IPS-NIHi7 (cell line): ENCODE measurements at regions not wholly inside any gene's neighbourhood (a gene's known extent, or its start where the extent isn't known, plus 50 kb on each side); places are given as distances from the start of the nearest gene placed in this dataset.
"Not testable (repeated sequence)": the region's sequence is repeated elsewhere in the genome, so short reads cannot be mapped to it uniquely, and the experiment has no call there.

Experiments
- DNase-seq: peaks from one replicate; pipeline ENCODE4 v3.0.0; 2012; ENCODE audit warnings: mixed read lengths; ENCODE audit errors: extremely low spot score

GRCh38 chr13:107916902-107917301 is 298.4 kb downstream of the LIG4 start:
- not testable (repeated sequence) for DNase-seq

- no peak for DNase-seq
Observed at GRCh38 chr13:107912745-107913144, 302.6 kb downstream of the LIG4 start.

DNA sequence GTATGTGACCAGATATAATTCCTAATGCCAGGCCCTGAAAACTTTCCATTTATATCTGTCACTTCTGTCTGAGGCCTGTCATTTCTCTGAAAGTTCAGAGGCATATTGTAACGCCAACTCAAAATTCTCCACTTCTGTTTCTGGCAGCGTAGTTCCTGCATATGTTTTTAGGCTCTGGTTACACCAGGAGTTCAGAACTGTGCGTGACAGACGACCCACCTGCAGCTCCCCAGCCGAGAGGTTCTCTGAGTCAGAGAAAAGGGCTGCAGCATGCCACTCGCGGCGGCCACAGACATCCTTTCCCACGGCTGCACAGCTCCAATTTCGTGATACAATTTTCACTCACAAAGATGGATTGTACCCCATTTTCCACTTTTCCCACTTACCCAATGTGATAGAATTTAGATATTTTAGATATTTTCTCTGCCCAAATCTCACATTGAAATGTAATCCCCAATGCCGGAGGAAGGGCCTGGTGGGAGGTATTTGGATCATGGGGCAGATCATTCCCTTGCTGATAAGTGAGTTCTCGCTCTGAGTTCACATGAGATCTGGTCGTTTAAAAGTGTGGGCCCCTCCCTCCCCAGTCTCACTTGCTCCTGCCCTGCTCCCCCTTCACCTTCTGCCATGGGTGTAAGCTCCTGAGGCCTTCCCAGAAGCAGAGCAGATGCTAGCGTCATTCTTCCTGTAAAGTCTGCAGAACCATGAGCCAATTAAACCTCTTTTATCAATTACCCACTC is 308.1 kb downstream of the LIG4 start:
- no peak for DNase-seq

DNA sequence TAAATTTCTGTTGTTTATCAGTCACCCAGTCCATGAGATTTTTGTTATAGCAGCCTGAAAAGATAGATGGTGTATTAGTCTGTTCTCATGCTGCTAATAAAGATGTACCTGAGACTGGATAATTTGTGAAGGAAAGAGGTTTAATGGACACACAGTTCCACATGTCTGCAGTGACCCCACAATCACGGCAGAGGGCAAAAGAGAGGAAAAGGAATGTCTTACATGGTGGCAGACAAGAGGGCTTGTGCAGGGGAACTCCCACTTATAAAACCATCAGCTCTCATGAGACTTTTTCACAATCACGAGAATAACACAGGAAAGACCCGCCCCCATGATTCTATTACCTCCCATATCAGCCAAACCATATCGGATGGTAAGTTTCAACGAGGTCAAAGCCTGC is 309.2 kb downstream of the LIG4 start:
- DNase-seq, result no peak

DNA sequence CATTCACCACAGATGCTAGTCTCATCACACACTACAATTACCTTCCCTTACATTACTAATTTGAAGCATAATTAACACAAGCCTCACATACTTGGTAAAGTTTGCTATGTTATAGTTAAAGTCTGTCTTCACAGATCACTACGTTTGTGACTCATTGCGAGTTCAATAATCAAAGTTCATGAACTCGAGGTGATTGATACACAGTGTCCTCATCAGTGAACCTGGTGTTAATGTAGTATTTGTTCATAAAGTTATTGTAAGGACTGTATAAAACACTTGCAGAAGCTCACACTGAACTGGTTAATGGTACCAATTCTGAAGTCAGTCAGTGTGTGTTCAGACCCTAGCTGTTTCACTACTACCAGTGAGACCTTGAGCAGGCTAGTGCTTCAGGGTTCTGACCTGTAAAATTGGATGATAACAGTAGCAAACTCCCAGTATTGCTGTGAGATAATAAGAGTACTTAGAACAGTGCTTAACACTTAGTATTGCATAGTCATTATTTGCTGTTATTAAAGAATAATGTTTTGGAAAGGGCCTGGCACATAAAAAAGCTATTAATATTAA is 313.3 kb downstream of the LIG4 start:
- DNase-seq, result no peak

GRCh38 chr13:107901230-107901629 is 314.1 kb downstream of the LIG4 start:
- no peak for DNase-seq

GRCh38 chr13:107900775-107901174 is 314.6 kb downstream of the LIG4 start:
- DNase-seq, result no peak

DNA sequence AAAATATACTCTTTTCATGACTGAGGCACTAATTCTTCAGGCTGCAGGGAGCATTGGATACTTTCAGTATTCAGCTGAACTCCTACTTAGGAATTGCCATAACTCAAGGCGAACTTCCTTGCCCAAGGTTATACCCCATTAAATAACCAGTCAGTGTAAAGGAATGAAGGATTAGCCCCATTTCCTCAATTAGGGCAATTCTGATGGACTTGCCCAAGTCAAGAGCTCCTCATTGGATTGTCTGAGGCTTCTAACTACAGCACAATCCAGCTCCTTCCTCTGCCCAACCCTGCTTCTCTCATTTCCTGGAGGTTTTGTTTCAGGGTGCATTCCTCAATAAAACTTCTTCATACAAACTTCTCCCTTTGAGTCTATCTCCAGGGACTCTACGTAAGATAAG is 329.2 kb downstream of the LIG4 start:
- DNase-seq, result no peak

GRCh38 chr13:107884564-107884963 is 330.8 kb downstream of the LIG4 start:
- no peak for DNase-seq

- no peak for DNase-seq
Observed at GRCh38 chr13:107883561-107884175, 331.7 kb downstream of the LIG4 start.

DNA sequence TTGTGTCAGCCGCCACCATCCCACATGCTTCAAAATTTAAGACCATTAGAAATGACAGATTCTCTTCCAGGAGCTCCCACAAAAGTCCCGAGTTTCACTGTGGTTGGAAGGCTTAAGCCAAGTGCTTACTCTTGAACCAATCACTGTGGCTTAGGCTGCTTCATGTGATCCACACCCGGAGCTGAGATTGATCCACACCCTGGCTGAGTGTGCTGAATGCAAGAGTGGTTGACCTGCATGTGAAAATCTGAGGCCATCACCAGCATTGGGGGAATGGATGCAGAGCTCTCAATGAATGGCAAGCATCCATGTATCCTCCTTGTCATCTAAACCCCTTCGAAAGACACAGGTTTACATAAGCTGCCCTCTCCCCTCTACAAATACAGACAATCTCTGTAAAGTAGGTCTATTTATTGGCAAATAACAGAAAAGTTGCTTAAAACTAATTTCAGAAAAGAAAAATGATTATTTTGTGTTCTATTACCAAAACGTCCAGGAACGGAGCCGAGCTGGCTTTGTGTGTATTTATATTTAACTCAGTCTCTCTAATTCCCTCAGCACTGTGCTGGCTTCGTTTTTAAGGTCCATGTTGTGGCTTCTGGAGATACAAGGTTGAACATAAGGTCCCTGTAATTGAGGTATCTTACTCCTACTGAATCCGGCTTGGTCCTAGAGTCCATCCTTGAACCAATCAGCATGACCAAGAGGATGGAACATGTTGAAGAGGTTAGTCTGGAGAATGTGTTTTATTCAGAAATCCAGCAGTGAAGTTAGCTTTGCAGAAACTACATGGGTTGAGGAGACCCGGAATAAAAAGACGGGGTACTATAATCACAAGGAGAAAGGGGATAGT is 332.4 kb downstream of the LIG4 start:
- no peak for DNase-seq

- no peak for DNase-seq
Observed at GRCh38 chr13:107881362-107881761, 334.0 kb downstream of the LIG4 start.

- DNase-seq, result no peak
Observed at GRCh38 chr13:107874456-107874855, 340.9 kb downstream of the LIG4 start.

DNA sequence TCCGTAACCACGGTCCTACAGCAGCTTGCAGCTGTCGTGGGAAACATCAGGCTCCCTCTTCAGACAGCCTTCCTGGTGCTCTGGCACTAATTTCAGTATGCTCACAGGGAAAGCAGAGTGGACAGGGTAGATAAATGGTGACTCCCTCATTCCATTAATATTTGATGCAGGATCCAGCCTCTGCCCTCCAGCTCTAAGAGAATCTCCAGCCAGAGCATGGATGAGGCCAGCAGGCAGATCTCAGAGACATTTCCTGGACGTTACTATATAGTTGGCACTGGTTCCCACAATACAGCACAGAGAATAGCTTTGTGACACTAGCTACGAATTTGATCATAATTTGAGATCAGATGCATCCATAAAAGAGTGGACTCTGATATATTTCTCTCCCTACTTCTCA is 341.4 kb downstream of the LIG4 start:
- DNase-seq, result no peak

DNA sequence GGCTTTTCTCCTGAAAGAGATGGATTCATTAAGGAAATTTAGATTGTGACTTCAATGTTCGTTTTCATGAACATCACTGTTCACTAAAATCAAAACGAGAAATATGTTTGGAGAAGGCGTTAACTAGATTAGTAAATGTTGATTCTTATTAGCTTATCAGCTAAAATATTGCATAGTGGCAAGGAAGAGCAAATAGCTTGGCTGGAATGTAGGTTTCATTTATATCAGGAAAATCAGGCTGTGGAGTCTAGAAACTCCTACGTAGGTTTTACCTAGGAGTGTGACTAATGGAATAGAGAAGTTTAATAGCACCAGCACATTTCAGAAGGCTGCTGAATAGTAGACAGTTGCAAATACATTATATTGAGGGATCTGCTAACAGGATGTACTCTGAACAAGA is 344.9 kb downstream of the LIG4 start:
- no peak for DNase-seq

- peak; percentile 68 for DNase-seq
Observed at GRCh38 chr13:107867701-107868661, 347.4 kb downstream of the LIG4 start.

GRCh38 chr13:107866941-107867623 is 348.3 kb downstream of the LIG4 start:
- DNase-seq, result peak; percentile 49

DNA sequence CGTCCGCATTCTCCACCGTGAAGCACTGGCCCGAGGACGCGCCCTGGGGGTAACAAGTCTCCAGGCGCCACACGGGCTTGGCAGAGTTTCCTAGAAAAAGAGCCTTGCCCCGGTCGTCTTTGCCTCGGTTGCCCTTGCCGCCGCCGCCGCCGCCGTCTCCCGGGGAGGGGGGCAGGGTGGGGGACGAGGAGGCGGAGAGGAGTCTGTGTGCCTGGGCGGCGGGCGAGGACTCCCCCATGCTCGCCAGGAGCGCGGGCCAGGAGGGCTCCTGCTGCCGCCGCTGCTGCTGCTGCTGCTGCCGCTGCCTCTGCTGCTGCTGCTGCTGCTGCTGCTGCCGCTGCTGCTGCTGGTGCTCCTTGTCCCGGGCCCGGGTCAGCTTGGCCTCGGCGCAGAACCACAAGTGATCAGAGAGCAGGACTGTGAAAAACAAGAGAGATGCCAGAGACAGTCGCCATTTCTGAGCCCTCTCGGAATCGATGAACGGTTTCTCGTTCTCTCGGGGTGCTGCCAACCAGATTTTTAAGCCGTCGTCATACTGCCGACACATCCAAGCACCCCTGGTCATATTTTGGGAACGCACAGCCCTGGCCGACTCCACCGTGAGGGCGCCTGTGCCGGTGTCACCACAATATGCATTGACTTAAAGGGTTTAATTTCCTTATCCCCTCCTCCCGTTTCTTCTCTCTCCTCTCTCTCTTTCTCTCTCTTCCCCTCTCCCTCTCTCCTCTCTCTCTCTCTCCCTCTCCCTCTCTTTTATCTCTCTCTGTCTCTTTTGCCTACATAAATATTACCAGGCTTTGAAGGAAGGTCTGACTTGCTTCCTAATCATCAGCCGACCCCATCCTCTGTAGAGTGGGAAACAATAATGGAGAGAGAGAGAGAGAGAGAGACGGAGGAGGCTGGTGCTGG is 349.1 kb downstream of the LIG4 start:
- peak; percentile 26 for DNase-seq

DNA sequence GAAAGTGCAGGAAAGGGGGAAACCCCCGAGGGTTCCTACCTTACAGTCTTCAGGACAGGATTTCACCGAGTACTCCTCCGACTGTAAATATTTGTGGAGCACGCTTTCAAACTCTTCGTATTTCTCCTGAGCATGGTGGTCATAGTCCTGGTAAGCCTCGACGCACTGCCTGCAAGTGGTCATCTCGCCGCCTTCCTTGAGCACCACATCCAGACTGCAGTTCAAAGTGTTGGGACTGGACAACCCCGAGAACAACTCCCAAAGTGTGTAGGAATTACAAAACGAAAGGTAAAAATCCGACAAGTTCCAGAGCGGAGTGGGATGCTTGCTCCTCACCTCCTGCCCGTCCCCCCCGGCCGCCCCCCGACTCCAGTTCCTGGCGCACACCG is 349.7 kb downstream of the LIG4 start:
- no peak for DNase-seq

DNA sequence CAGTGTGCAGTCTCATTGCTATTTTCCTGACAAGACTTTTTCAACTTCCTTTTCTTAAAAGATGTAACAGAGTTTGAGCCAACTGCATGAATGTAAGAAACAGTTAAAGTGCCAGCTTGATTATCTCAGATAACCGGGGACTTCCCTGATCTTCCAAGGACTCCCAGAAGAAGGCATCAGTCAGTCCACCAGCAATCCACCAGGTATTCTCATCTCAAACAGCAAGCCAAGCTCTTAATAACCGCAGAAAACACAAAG is 350.1 kb downstream of the LIG4 start:
- DNase-seq, result no peak
